NCI-H1105 treated with DMSO at 0.1 percent for 48 hours (cell line): ENCODE measurements at regions not wholly inside any gene's neighbourhood (a gene's known extent, or its start where the extent isn't known, plus 50 kb on each side); places are given as distances from the start of the nearest gene placed in this dataset.

Experiments used
- DNase-seq: peaks from one replicate; lab custom pipeline; 2025; lab: John Stamatoyannopoulos, UW

DNA sequence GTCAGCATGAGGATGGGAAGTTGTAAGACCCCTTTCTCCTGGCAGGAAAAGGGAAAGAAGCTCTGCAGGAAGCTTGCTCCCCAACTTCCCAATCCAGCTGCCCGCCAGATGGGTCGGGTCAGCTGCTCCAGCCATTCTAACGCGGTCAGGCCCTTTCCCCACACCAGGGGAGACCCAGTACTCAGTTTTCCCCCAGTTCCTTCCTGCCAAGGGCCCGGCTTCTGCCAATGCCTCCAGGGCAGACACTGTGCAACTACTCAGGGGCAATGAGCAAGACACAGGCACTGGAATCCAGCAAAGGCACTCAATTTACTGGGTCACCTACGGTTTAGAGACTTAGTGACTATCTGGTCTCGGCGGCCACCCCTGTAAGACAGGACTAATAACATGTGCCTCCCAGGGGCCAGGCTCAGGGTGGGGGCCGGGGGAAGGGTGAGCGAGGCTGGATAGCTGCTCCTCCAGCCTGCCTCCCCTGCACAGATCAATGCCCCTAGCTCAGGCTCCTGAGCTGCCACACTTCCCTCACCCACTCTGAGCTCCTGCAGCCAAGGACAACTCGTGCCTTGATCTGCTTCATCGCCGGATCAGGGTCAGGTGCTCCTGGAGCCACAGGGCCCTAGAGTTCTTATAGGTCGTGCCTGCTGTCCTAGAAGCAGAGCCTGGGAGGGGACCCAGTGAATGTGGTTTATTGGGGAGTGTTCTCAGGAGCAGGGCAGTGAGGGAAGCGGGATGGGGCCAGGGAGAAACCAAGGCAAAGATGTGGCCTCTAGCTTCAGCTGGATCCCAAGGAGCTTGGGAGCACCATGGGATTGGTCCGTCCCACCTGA, 171.1 kb downstream of the ZFP36L2 start:
- no peak for DNase-seq

GRCh38 chr2:43054367-43054766, 172.0 kb downstream of the ZFP36L2 start:
- no peak for DNase-seq

DNA sequence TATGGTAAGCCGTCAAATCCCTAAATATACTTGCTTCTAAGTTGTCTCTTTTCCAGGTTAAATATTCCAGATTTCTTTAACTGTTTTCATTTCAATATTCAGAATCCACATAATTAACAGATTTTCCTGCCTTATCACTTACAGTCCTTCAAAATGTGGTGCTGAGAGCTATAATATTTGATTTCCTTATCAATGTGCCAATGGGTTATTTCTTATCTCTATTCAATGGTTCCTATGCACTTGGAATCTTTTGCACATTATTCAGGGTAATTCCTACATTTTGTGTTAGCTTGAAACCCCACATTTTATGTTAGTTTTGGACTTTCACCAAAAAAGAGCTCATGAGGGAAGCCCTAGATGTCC, 173.5 kb downstream of the ZFP36L2 start:
- DNase-seq: no peak

- no peak for DNase-seq
These were observed 174.0 kb downstream of the ZFP36L2 start for GRCh38 chr2:43052204-43052943.

- DNase-seq: no peak
These were observed 175.1 kb downstream of the ZFP36L2 start for GRCh38 chr2:43051338-43051737.

DNA sequence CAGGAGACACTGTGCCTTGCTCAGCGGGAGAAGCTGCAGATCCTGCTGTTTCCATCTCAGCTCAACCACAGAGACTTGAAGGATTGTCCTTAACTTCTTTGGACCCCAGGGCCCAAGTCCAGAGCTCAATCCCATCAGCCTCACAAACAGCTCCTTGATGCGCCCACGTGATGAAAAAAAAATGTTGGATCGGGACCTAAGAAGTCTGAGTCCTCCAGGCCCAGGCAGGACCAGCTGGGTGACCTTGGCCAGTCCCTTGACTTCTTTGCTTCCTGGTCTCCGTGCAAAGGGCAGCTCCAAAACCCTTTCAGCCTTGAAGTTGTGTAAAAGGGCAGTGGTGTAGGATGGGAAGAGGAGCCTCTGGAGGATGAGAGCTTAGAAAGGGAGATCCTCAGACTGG, 175.5 kb downstream of the ZFP36L2 start:
- no peak for DNase-seq

DNA sequence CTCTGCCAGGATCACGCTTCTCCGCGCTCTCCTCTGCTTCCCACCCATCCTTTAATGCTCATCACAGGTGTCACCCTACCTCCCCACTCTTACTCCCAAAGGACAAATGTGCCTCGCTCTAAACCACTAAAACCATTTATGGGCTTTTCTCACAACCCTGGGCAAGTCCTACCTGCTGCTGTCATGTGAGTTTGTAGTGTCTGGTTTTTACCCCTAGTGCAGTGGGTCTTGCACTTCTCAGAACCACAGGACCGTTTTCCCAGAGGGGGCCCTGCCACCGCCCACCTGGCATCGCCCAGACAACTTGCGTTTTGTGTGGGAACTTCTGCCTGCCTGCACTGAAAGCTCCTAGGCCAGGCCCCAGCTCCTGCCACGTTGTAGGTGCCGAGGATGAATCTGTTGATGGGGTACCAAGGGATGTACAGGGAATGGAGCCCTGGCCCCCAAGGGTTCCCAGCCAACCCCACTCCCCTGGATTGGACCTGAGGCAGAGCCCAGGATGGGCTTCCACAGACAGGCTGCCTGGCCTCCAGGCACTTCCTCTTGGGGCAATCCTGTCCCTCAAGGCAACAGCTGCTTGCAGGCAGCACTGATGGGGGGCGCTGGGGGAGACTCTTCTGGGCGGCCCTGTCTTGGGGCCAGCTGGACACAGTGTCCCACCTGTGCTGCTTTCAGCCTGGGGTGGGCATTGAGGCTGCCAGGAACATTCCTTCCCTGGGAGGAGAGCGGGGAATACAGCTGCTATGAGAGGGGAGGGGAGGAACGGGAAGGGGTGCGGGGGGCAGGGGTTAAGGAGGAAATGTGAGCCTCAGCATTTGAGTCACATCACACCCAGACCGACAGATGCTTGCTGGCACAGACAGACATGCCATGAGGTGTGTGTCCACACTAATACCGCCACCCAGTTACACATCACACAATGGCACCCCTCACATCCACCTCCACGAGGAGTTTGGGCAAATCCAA, 176.3 kb downstream of the ZFP36L2 start:
- DNase-seq: no peak

GRCh38 chr2:43047187-43047780, 179.1 kb downstream of the ZFP36L2 start:
- no peak for DNase-seq

- DNase-seq: no peak
These were observed 180.5 kb downstream of the ZFP36L2 start for GRCh38 chr2:43045866-43046265.

DNA sequence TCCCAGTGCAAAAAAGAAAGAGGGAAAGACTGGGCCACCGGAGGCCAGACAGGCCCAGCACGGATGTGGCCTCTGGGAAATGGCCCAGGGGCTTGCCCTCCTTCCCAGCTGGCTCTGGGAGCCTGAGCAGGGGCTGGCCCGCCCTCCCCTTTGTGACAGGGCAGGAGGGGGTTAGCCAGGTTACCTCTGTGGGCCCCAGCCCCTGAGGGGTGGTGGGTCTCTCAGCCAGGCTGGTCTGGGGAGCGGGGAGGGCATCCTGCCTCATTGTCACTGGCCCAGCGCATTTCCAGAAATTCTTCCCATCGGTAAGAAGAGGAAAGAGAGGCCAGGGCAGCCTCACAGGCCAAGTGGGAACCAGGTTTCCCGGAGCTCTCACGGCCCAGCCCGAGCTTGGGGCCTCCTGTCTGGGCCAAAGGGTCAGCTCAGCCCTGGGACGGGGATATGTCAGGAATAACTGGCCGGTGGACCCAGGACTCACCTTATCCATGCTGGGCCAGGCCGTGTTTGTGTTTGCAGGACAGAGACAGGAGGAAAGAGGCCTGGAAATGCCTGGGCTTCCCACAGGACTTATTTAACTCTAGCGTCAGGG, 182.2 kb downstream of the ZFP36L2 start:
- DNase-seq: no peak

DNA sequence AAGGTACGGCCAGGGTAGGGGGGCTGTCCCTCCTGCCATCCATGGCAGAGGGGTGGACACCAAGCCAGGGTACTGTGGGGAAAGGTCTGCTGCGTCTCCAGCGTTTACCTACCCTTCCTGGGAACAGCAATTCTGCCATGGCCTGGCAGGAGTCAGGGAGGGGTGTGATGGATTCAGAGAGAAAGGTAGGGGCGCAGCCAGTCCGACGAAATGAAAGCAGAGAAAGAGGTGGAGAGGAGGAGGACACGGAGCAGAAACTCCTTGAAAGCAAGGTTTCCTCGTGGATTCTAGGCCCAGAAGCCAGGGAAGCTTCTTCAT, 182.9 kb downstream of the ZFP36L2 start:
- no peak for DNase-seq

- no peak for DNase-seq
These were observed 184.6 kb downstream of the ZFP36L2 start for GRCh38 chr2:43041661-43042360.

GRCh38 chr2:43041173-43041591, 185.2 kb downstream of the ZFP36L2 start:
- DNase-seq: no peak

GRCh38 chr2:43040084-43040854, 186.1 kb downstream of the ZFP36L2 start:
- DNase-seq: no peak

DNA sequence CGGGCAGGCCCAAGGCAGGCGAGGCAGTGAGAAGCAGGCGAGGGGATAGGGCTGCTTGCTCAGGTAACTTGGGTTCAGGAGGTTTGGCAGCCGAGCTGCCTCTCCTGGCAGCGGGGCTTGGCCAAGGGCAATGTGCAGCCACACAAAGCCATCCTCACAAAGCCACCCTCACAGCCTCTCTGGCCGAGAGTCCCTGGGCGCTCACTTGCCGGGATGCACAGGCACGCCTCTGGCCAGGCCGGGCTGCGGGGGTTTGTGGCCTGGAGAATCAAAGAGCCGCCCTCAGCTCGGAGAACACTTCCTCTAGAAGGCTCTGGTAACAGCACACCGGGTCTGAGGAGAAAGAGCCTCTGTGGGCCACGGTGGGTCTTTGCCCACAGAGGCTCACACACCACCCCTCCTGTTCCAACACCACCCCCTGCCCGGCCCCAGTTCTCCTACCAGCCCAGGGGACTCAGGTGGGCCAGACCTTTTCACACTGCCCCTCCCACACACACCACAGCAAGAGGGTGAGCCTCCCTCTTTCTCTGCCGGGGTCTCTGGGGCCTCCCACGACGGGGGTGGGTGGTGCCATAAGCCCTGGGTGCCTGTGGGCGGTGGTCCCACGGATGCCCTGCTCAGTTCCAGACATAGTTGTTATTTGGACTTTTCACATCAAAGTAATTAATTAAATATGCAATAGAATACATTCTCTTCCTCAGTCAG, 186.9 kb downstream of the ZFP36L2 start:
- no peak for DNase-seq

- no peak for DNase-seq
These were observed 187.7 kb downstream of the ZFP36L2 start for GRCh38 chr2:43038696-43039094.

GRCh38 chr2:43038034-43038695, 188.2 kb downstream of the ZFP36L2 start:
- DNase-seq: no peak

DNA sequence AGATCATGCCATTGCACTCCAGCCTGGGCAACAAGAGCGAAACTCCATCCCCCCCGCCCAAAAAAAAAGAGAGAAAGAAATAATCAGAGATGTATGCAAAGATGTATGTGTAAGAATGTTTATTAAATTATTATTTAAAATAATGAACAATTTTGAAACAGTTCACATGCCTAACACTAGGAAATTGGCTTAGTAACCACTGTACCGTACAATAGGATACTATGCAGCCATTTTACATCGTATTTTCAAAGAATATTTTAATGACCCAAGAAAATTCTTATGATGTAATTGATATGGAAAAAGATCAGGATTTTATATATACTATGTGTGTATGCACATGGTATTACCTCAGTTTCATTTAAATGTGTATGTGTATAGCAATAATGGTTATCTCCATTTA, 190.5 kb downstream of the ZFP36L2 start:
- no peak for DNase-seq

DNA sequence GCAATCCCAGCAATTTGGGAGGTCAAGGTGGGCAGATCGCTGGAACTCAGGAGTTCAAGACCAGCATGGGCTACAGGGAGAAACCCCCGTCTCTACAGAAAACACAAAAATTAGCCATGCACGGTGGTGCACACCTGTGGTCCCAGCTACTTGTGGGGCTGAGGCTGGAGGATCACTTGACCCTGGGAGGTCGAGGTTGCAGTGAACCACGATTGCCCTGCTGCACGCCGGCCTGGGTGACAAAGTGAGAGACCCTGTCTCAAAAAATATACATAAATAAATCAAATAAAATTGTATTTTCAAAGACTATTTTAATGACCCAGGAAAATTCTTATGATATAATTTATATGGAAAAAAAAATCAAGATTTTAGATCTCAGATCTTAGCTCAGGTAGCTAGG, 191.5 kb downstream of the ZFP36L2 start:
- DNase-seq: no peak
